K562 (cell line): ENCODE measurements at regions not wholly inside any gene's neighbourhood (a gene's known extent, or its start where the extent isn't known, plus 50 kb on each side); places are given as distances from the start of the nearest gene placed in this dataset.

Source experiments
- ARID4B ChIP-seq: sonication (generic); formaldehyde crosslinking; IDR thresholded peaks from 2 replicates; pipeline ENCODE4 v1.8.0; 2022; ENCODE audit warnings: mild to moderate bottlenecking, missing genetic modification reagents
- DPF2 ChIP-seq: fragments of 450-650 bp; IDR thresholded peaks from 2 replicates; pipeline ENCODE4 v1.6.1; 2016
- ELF2 ChIP-seq: fragments of 250-450 bp; sonication (Bioruptor Pico); IDR thresholded peaks from 2 replicates; pipeline ENCODE4 v1.5.0; 2021; ENCODE audit warnings: mild to moderate bottlenecking
- FOXP1 ChIP-seq: sonication (generic); formaldehyde crosslinking; IDR thresholded peaks from 2 replicates; pipeline ENCODE4 v1.8.0; 2022; ENCODE audit warnings: mild to moderate bottlenecking, missing genetic modification reagents
- MCM3 ChIP-seq: fragments of 450-650 bp; IDR thresholded peaks from 2 replicates; pipeline ENCODE4 v1.6.1; 2016
- PATZ1 ChIP-seq: fragments of 250-450 bp; sonication (Bioruptor Pico); IDR thresholded peaks from 2 replicates; pipeline ENCODE4 v1.5.0; 2020; ENCODE audit warnings: mild to moderate bottlenecking, borderline replicate concordance
- PHTF2 ChIP-seq: fragments of 250-450 bp; sonication (Bioruptor Pico); IDR thresholded peaks from 2 replicates; pipeline ENCODE4 v1.5.0; 2021; ENCODE audit warnings: mild to moderate bottlenecking
- POLR3G ChIP-seq: IDR thresholded peaks from 2 replicates; pipeline ENCODE4 v1.6.1; 2011; ENCODE audit not compliant: insufficient read length, insufficient replicate concordance; ENCODE audit errors: extremely low read depth
- SLC30A9 ChIP-seq: fragments of 250-450 bp; sonication (Bioruptor Pico); IDR thresholded peaks from 2 replicates; pipeline ENCODE4 v1.8.0; 2022; ENCODE audit warnings: mild to moderate bottlenecking, moderate library complexity
- ZNF274 ChIP-seq: IDR thresholded peaks from 2 replicates; pipeline ENCODE4 v1.6.1; 2011; ENCODE audit warnings: low read depth, mild to moderate bottlenecking, low read length, moderate library complexity, borderline replicate concordance
- ZNF589 ChIP-seq: fragments of 200-800 bp; sonication (Bioruptor generic); IDR thresholded peaks from 2 replicates; pipeline ENCODE4 v1.6.1; 2016; ENCODE audit warnings: low read depth, missing genetic modification characterization, missing compliant biosample characterization
- TF ChIP-seq, protein P1 (sequence below), 2 experiments: fragments of 450-650 bp in 1 of 2; sonication (generic) in 1 of 2; formaldehyde crosslinking in 1 of 2; IDR thresholded peaks; 2 replicates each; pipeline versions ENCODE4 v1.7.1 to v1.9.0; 2016 to 2022; ENCODE audit warnings: inconsistent platforms in 1 of 2, mild to moderate bottlenecking in 1 of 2, missing genetic modification reagents in 1 of 2

- TF ChIP-seq, protein P1, sequence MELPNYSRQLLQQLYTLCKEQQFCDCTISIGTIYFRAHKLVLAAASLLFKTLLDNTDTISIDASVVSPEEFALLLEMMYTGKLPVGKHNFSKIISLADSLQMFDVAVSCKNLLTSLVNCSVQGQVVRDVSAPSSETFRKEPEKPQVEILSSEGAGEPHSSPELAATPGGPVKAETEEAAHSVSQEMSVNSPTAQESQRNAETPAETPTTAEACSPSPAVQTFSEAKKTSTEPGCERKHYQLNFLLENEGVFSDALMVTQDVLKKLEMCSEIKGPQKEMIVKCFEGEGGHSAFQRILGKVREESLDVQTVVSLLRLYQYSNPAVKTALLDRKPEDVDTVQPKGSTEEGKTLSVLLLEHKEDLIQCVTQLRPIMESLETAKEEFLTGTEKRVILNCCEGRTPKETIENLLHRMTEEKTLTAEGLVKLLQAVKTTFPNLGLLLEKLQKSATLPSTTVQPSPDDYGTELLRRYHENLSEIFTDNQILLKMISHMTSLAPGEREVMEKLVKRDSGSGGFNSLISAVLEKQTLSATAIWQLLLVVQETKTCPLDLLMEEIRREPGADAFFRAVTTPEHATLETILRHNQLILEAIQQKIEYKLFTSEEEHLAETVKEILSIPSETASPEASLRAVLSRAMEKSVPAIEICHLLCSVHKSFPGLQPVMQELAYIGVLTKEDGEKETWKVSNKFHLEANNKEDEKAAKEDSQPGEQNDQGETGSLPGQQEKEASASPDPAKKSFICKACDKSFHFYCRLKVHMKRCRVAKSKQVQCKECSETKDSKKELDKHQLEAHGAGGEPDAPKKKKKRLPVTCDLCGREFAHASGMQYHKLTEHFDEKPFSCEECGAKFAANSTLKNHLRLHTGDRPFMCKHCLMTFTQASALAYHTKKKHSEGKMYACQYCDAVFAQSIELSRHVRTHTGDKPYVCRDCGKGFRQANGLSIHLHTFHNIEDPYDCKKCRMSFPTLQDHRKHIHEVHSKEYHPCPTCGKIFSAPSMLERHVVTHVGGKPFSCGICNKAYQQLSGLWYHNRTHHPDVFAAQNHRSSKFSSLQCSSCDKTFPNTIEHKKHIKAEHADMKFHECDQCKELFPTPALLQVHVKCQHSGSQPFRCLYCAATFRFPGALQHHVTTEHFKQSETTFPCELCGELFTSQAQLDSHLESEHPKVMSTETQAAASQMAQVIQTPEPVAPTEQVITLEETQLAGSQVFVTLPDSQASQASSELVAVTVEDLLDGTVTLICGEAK (IDR thresholded peaks at IDR 0.05) = no peak
- TF ChIP-seq, protein P1 (CRISPR knock-in tag; IDR thresholded peaks at IDR 0.05) = no peak
- TF ChIP-seq ZNF589 (CRISPR knock-in tag) (no peak), PHTF2 (CRISPR knock-in tag) (no peak), MCM3 (no peak), ELF2 (no peak), DPF2 (peak; percentile 41; the same call in 1 of the 2 replicates), PATZ1 (CRISPR knock-in tag) (no peak), SLC30A9 (no peak), POLR3G (no peak), ZNF274 (no peak), FOXP1 (CRISPR knock-in tag) (no peak), ARID4B (CRISPR knock-in tag) (no peak)
These were observed 109.7 kb upstream of the BARHL2 start (continued) for GRCh38 chr1:90826834-90827233.
